PFSK-1 (cell line): ENCODE measurements at regions not wholly inside any gene's neighbourhood (a gene's known extent, or its start where the extent isn't known, plus 50 kb on each side); places are given as distances from the start of the nearest gene placed in this dataset.

Experiments used
- FOXP2 ChIP-seq: optimal IDR thresholded peaks from 2 replicates; pipeline ENCODE3; 2011; ENCODE audit warnings: borderline replicate concordance, control low read depth, inconsistent platforms; ENCODE audit not compliant: insufficient read depth; ENCODE audit errors: extremely low read length, extremely low read depth
- POLR2AphosphoS5 ChIP-seq: IDR thresholded peaks from 2 replicates; pipeline ENCODE4 v1.6.1; 2012; ENCODE audit warnings: low read depth, mild to moderate bottlenecking, control low read depth, low read length, moderate library complexity
- SIN3A ChIP-seq: IDR thresholded peaks from 2 replicates; pipeline ENCODE4 v1.6.1; 2012; ENCODE audit warnings: mild to moderate bottlenecking, low read length, moderate library complexity, borderline replicate concordance; ENCODE audit not compliant: insufficient read depth
- TAF1 ChIP-seq: IDR thresholded peaks from 2 replicates; pipeline ENCODE4 v1.6.1; 2012; ENCODE audit warnings: low read length, control low read depth, borderline replicate concordance; ENCODE audit not compliant: insufficient read depth
- TF ChIP-seq, protein P1 (sequence below), 2 experiments: IDR thresholded peaks; 2 replicates each; pipeline versions ENCODE4 v1.6.1 to v1.8.0; 2011 to 2012; ENCODE audit warnings: low read depth in 2 of 2, low read length in 2 of 2, control low read depth in 1 of 2, inconsistent platforms in 1 of 2, mild to moderate bottlenecking in 1 of 2, moderate library complexity in 1 of 2; ENCODE audit not compliant: insufficient read depth in 1 of 2

DNA sequence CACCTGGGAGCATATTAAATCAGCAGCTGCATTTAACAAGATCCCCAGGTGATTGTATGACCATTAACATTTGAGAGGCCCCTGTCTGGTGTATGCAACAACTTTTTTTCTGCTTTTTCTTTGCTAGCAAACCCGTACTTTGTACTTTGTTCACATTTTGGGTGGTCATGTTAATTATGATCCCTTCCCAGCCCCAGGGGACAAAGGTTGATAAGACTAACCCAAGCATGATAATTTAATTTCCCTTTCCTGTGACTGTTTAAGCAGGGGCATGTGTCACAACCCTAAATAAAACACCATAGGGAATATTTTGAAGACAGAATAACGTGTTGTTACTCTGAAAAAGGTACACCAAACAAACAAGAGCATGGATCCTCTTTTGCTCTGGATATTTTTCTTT, 332.0 kb downstream of the PCDH18 start:
- TF ChIP-seq SIN3A (no peak), FOXP2 (no peak), TAF1 (no peak), POLR2AphosphoS5 (no peak)
- TF ChIP-seq, protein P1, sequence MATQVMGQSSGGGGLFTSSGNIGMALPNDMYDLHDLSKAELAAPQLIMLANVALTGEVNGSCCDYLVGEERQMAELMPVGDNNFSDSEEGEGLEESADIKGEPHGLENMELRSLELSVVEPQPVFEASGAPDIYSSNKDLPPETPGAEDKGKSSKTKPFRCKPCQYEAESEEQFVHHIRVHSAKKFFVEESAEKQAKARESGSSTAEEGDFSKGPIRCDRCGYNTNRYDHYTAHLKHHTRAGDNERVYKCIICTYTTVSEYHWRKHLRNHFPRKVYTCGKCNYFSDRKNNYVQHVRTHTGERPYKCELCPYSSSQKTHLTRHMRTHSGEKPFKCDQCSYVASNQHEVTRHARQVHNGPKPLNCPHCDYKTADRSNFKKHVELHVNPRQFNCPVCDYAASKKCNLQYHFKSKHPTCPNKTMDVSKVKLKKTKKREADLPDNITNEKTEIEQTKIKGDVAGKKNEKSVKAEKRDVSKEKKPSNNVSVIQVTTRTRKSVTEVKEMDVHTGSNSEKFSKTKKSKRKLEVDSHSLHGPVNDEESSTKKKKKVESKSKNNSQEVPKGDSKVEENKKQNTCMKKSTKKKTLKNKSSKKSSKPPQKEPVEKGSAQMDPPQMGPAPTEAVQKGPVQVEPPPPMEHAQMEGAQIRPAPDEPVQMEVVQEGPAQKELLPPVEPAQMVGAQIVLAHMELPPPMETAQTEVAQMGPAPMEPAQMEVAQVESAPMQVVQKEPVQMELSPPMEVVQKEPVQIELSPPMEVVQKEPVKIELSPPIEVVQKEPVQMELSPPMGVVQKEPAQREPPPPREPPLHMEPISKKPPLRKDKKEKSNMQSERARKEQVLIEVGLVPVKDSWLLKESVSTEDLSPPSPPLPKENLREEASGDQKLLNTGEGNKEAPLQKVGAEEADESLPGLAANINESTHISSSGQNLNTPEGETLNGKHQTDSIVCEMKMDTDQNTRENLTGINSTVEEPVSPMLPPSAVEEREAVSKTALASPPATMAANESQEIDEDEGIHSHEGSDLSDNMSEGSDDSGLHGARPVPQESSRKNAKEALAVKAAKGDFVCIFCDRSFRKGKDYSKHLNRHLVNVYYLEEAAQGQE (IDR thresholded peaks at IDR 0.05; ENCODE audit: insufficient read depth in 1 of 2, low read depth in 2 of 2, low read length in 2 of 2): no peak

DNA sequence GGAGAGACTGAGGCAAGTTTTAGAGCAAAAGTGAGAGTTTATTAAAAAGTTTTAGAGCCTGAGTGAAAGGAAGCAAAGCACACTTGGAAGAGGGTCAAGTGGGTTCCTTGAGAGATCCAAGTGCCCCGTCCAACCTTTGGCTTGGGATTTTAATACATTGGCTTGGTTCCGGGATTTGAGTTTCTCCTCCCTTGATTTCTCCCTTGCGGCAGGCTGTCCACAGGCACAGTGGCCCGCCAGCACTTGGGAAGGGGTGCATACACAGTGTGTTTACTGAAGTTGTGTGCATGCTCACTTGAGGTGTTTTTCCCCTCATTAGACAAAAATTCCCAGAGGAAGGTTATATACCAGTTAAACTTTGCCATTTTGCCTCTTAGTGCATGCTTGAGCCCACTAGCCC, 333.5 kb downstream of the PCDH18 start:
- TF ChIP-seq POLR2AphosphoS5 (no peak), TAF1 (no peak), SIN3A (no peak), FOXP2 (no peak)
- TF ChIP-seq, protein P1 (IDR thresholded peaks at IDR 0.05; ENCODE audit: insufficient read depth in 1 of 2, low read depth in 2 of 2, low read length in 2 of 2): no peak

DNA sequence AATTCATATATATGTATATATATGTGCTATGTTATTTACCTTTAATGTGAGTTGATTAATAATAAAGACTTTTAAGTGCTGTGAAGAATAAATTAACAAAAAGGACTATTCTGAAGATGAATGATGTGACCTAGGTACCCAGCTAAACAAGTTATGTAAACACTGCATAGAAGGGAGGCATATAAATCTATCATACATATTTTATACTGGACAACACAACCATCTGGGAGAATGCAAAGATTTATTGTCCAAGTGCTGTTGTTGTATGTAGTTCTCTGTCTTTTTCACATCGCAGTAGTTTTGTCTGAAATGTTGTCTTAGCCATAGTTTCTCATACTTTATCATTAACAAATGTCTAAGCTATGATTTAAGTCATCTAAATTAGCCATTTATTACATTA, 337.6 kb downstream of the PCDH18 start:
- no peak for TF ChIP-seq TAF1
- TF ChIP-seq, protein P1 (IDR thresholded peaks at IDR 0.05; ENCODE audit: insufficient read depth in 1 of 2, low read depth in 2 of 2, low read length in 2 of 2): no peak

DNA sequence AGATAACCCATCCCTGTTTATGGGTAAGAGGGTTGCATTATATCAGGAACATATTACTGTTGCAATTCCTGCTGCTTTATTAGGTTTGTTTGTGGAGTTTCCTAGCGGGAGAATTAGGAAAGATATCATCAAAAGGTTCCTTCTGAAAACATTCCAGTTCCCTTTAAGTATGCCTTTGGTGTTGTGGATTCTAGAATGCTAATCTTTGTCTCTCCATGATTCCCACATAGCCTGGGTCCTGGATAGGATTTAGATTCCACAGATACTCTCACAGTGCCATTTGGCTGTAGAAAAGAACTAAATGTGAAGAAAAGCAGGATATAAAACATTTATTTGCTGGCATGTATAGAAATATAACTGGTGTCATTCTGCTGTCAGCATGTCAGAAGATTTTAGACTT, 338.7 kb downstream of the PCDH18 start:
- TF ChIP-seq FOXP2 (no peak), POLR2AphosphoS5 (no peak), SIN3A (no peak), TAF1 (no peak)
- TF ChIP-seq, protein P1 (IDR thresholded peaks at IDR 0.05; ENCODE audit: insufficient read depth in 1 of 2, low read depth in 2 of 2, low read length in 2 of 2): no peak

DNA sequence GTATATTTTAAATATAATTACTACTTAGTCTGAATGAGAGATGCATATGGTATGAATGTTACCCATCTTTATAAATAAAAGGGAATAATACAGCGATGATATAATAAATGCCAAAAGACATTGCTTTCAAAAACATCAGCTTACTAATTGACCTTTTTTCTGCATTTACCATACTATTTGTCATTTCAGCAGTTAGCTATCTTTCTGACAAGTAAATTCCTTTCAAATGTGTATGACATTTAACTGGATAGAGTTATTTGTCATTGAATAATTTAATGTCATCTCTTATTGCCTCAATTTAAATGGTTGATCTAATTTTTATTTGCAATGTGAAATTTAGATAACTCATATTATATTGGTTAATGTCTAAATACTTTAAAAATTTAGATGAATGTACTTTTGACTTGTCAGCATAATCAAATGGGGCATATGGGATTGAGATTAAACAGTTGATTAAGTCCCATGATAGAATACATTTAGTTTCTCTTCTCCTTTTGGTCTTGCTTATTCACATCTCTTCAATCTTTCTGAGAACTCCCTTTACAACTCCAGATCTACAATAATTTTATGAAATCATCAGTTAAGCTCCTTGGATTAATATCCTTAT, 350.9 kb downstream of the PCDH18 start:
- TF ChIP-seq SIN3A (no peak), POLR2AphosphoS5 (no peak), FOXP2 (no peak), TAF1 (no peak)
- TF ChIP-seq, protein P1 (IDR thresholded peaks at IDR 0.05; ENCODE audit: insufficient read depth in 1 of 2, low read depth in 2 of 2, low read length in 2 of 2): no peak
